ENCODE measurements at regions not wholly inside any gene's neighbourhood (a gene's known extent, or its start where the extent isn't known, plus 50 kb on each side); places are given as distances from the start of the nearest gene placed in this dataset.

DNA sequence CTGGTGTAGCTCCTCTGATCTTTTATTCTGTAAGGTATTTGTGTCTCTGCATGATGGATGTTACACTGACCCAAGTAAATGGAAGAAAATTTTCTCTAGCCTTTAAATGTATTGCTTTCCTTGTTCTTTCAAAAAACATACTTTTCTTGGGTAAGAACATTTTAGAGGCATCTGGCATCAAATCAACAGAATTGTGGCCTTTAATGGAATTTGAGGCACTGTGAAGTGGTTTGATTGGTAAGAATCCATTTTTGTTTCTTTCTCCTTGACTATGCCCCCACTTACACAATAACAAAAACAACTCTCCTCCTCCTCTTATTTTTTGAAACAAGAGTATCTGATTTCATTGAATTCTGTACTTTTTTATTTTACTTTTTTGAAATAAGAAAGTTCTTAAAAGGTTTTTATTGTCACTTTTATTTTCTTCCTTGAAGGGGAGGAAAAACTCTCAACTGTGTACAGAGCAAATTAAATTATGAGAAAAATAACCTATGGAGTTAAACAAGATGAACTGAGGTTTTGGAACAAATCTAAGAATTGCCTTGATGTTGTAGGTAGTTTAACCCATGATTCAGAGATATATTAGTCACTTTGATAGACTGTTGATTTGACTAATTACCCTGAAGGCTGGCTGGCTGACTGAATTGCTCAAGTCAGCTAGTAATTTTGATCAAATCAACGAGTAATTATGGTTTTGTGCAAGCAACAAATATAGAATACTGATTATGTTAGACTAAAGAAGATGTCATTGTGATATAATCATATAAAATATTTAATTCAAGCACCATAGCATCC, 146.4 kb downstream of the FHIP1A start:
- no peak overlapping the region for H3K56ac ChIP-seq (ENCODE audit: extremely low read depth, insufficient read depth, low read length)
- no peaks in the 10 kb centered on the region for H3K4me1 ChIP-seq (ENCODE audit: control insufficient read depth, insufficient read depth, low read length)
- no peak overlapping the region for H4K91ac ChIP-seq (ENCODE audit: insufficient read depth, low read depth, low read length)
- no peaks in the 10 kb centered on the region for H3K79me1 ChIP-seq (ENCODE audit: low read depth in 1 of 2, low read length in 2 of 2)
- intact Hi-C loops (cut with micrococcal nuclease) (no loop called here), in situ Hi-C loops (cut with MboI; ENCODE audit: low sequenced_read_pairs) (no loop called here), dilution Hi-C loops (cut with HindIII; ENCODE audit: low sequenced_read_pairs, unreplicated experiment) (no loop called here)
- no peak overlapping the region for H2BK5ac ChIP-seq (ENCODE audit: low read depth, low read length, poor library complexity, severe bottlenecking)
- no peaks in the 10 kb centered on the region for H4K20me1 ChIP-seq (ENCODE audit: insufficient read depth, low read length)
- no peak overlapping the region for H3K4ac ChIP-seq (ENCODE audit: low read depth, low read length)
- POLR2A ChIA-PET (ENCODE audit: unreplicated experiment): no interaction called here
- H4K5ac ChIP-seq (ENCODE audit: low read depth, low read length): no peak overlapping the region
- TF ChIP-seq RFX5 (IDR thresholded peaks at IDR 0.05; ENCODE audit: low read depth, low read length) (no peak), MAFK (IDR thresholded peaks at IDR 0.05; ENCODE audit: low read depth, low read length) (no peak), BHLHE40 (IDR thresholded peaks at IDR 0.05; ENCODE audit: low read depth, low read length) (no peak), RAD21 (IDR thresholded peaks at IDR 0.05; ENCODE audit: low read length) (no peak), MAZ (IDR thresholded peaks at IDR 0.05; ENCODE audit: borderline replicate concordance, low read depth, low read length) (no peak), CEBPB (IDR thresholded peaks at IDR 0.05; ENCODE audit: low read depth, low read length) (no peak), RCOR1 (IDR thresholded peaks at IDR 0.05; ENCODE audit: insufficient replicate concordance, low read length) (no peak), MXI1 (IDR thresholded peaks at IDR 0.05; ENCODE audit: borderline replicate concordance, low read depth, low read length) (no peak), POLR2A (IDR thresholded peaks at IDR 0.05; ENCODE audit: low read depth, low read length) (no peak), CHD1 (IDR thresholded peaks at IDR 0.05; ENCODE audit: low read depth, low read length) (no peak), NFE2L2 (IDR thresholded peaks at IDR 0.05; ENCODE audit: low read depth, low read length) (no peak)
- TF ChIP-seq, protein P1, sequence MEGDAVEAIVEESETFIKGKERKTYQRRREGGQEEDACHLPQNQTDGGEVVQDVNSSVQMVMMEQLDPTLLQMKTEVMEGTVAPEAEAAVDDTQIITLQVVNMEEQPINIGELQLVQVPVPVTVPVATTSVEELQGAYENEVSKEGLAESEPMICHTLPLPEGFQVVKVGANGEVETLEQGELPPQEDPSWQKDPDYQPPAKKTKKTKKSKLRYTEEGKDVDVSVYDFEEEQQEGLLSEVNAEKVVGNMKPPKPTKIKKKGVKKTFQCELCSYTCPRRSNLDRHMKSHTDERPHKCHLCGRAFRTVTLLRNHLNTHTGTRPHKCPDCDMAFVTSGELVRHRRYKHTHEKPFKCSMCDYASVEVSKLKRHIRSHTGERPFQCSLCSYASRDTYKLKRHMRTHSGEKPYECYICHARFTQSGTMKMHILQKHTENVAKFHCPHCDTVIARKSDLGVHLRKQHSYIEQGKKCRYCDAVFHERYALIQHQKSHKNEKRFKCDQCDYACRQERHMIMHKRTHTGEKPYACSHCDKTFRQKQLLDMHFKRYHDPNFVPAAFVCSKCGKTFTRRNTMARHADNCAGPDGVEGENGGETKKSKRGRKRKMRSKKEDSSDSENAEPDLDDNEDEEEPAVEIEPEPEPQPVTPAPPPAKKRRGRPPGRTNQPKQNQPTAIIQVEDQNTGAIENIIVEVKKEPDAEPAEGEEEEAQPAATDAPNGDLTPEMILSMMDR (conservative IDR thresholded peaks at IDR 0.05; ENCODE audit: low read depth, low read length): no peak
- TF ChIP-seq, protein P2, sequence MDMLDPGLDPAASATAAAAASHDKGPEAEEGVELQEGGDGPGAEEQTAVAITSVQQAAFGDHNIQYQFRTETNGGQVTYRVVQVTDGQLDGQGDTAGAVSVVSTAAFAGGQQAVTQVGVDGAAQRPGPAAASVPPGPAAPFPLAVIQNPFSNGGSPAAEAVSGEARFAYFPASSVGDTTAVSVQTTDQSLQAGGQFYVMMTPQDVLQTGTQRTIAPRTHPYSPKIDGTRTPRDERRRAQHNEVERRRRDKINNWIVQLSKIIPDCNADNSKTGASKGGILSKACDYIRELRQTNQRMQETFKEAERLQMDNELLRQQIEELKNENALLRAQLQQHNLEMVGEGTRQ (IDR thresholded peaks at IDR 0.05; ENCODE audit: low read depth, low read length): no peak
- no peak overlapping the region for H3K23ac ChIP-seq (ENCODE audit: low read depth, low read length)
- no peak overlapping the region for H3K27ac ChIP-seq (ENCODE audit: insufficient read depth, low read length)
- H3K27me3 ChIP-seq (ENCODE audit: control insufficient read depth, insufficient read depth, low read length): no peaks in the 10 kb centered on the region; the same call in 1 of the 2 replicates
- no CpG with 5 or more reads among the region's 1 CpG for WGBS, 2 experiments (ENCODE audit: extremely low coverage in 2 of 2, insufficient read length in 1 of 2)
- no peak overlapping the region for H4K8ac ChIP-seq (ENCODE audit: low read depth in 2 of 2, low read length in 2 of 2)
- no peak overlapping the region for H3K4me2 ChIP-seq (ENCODE audit: low read depth, low read length)
- H3K14ac ChIP-seq (replicated peaks; ENCODE audit: low read depth, low read length): no peak overlapping the region
- H3K9me3 ChIP-seq (ENCODE audit: control insufficient read depth, insufficient read depth, low read length): peaks cover 2% of the 10 kb centered on the region; the same call in 1 of the 2 replicates
- H3K9ac ChIP-seq (ENCODE audit: low read depth, low read length): no peak overlapping the region
- ATAC-seq (ENCODE audit: low read depth) (no peak), DNase-seq (no peak)
- no peak overlapping the region for H2BK20ac ChIP-seq (ENCODE audit: low read depth, low read length)
- H2BK15ac ChIP-seq (ENCODE audit: low read depth, low read length): no peak overlapping the region
- H2AFZ ChIP-seq (replicated peaks; ENCODE audit: low read length, poor library complexity): no peak overlapping the region
- no peak overlapping the region for H2BK120ac ChIP-seq (ENCODE audit: low read depth, low read length)
- H2AK9ac ChIP-seq (replicated peaks; ENCODE audit: low read depth, low read length, poor library complexity): no peak overlapping the region
- CTCF ChIA-PET: no interaction called here
- BruUV-seq (replicated peaks): no TSS peak
- H3K4me3 ChIP-seq (ENCODE audit: insufficient read depth, low read depth, low read length): no peak overlapping the region
- no peaks in the 10 kb centered on the region for H3K36me3 ChIP-seq (ENCODE audit: control insufficient read depth, insufficient read depth, low read length)
- H3K9me1 ChIP-seq (ENCODE audit: insufficient read depth, low read length): no peaks in the 10 kb centered on the region
- no peak overlapping the region for H3K18ac ChIP-seq (ENCODE audit: low read depth, low read length)
- H2AK5ac ChIP-seq (ENCODE audit: low read depth, low read length): no peak overlapping the region

Data from IMR-90 (cell line).